NK-92 treated with Interleukin-12 subunit alpha and Interleukin-12 subunit beta, amount 100 ng/mL, for 24 hours (cell line): ENCODE measurements at regions not wholly inside any gene's neighbourhood (a gene's known extent, or its start where the extent isn't known, plus 50 kb on each side); places are given as distances from the start of the nearest gene placed in this dataset.
"Not testable (repeated sequence)": the region's sequence is repeated elsewhere in the genome, so short reads cannot be mapped to it uniquely, and the experiment has no call there.

ENCODE experiments used
- DNase-seq: peaks from one replicate; lab custom pipeline; 2025; lab: John Stamatoyannopoulos, UW

- DNase-seq = not testable (repeated sequence)
These were observed 128.3 kb upstream of the PZP start for GRCh38 chr12:9336375-9337011.

- no peak for DNase-seq
These were observed 127.7 kb upstream of the PZP start for GRCh38 chr12:9335867-9336266.

DNA sequence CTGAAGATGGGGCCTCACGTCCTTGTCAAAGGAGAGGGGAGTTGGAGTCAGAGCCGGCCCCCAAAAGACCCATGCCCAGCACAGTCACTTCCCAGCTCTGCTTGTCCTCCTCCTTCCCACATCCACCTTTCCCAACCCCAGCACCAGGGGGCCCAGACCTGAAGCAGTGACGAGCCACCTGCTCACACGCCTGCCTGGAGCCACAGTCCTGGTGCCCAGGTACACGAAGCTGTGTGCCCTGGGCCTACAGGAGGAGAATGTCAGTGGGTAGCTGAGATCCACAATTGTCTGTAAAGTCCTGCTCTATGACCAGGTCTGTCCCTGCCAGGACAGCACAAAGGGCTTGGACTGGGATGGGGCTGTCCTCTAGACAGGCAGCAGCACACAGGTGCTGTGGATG, 126.8 kb upstream of the PZP start:
- DNase-seq = no peak

DNA sequence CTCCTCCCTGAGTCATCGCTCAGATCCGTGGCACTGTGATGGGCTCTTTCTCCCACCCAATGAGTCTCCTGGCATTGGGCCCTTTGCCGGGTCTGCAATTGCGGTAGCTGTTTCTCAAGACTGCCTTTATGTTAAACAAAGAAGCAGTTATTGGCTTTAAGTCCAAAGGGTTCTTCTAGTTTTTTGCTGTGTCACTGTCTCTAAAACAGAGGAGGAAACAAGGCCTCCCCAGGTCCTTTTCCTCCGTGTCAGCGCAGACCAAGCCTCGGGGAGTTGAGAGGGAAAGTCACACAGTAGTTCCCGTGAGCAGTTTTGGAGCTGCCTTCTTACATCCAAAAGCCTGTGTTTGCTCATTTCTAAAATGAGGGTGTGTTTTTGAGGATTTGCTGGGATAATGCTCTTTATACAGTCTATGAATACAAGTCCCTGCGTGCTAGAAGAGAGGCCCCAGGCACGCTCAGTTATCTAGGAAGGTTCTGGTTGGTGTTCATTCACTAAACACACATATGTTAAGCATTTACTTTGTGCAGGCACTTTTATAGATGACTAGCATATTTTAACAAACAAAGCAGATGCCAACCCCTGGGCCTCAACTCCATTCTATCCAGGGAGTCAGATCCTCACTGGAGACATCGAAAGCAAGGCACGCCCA, 126.0 kb upstream of the PZP start:
- DNase-seq = no peak

DNA sequence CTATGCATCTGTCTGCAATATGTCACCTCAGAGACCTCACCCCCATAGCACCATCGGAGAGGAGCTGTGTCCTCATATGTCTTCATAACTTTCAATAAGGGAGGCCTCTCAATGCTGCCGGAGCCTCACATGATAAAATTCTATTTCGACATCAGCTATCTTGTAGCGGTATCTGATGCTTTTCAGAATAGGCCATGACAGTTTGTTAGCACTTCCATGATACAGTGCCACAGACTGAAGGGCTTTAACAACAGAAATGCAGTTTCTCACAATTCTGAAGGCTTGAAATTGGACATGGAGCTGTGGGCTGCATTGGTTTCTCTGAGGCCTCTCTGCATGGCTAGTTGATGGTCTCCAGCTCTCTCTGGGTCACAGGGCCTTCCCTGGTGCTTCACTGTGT, 125.0 kb upstream of the PZP start:
- no peak for DNase-seq

GRCh38 chr12:9332564-9332963, 124.4 kb upstream of the PZP start:
- DNase-seq = no peak

DNA sequence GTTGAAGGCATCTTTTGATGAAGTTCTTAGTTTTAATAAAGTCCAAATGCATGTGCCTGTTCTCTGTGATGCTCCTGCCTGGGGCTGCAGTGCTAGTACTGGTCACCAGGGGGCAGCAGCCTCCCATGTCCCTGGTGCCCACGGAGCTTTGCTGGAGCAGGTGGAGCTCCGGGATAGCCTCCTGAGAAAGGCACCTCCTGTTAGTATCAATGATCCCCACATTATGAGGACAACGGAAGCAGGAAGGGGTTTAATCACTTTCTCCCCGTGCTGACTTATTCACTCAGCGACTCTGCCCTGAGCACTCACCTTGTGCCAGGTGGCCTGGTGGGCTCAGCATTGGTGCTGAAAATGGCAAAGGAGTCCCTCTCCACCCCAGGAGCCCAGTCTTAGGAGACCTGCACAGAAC, 123.0 kb upstream of the PZP start:
- peak; percentile 5 for DNase-seq

DNA sequence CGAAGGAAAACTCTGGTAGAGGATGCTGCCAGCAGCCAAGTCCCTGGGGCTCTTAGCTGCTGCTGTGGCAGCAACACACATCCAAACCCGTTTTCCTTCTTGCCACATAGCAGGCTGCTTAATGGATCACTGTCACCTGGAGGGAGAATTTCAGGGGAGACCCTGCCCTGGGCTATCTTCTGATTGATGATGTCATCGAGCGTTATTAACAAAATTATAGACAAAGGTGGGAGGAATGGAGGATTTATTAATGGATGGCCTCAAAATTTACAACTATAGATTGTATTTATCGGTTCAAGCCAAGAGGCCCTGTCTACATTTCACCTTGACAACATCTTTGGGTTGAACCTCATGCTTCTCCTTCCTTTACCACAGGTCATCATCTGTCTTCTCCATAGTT, 120.8 kb upstream of the PZP start:
- no peak for DNase-seq

DNA sequence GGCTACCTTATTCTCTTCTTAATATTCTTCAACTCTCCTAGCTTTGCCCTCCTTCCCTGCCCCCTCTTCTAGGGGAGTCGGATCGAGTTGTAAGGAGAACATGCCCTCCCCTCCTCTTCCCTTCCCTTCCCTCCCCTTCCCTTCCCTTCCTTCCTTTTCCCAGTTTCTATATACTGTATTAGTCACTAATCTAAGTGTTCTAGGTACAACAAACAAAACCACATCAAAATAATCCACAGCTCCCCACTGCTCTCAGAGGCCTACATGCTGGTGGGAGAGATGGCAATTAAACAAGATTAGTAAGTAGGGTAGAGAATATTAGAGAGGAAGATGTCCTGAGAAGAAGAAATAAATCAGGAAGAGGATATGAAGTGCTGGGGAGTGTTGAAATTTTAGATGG, 119.9 kb upstream of the PZP start:
- DNase-seq = no peak

- no peak for DNase-seq
These were observed 119.1 kb upstream of the PZP start for GRCh38 chr12:9327320-9327719.

DNA sequence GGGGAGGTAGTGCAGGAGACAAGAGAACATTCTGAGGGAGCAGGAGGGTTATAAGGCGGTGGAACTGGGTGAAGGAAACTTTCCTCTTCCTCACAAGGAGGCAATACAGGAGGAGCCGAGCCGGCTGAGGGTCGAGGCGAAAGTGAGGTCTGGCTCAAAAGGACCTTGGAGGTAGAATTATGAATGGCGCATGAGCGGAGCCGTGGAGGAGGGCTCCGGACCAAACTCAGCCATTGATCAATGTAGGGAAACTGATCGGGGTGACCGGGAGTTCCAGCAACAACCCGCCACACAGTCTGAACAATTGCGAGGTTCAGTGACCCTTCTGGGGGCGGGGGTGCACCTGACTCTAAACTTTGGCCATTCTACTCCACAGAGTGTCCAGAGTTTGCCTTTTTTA, 118.7 kb upstream of the PZP start:
- DNase-seq = not testable (repeated sequence)

GRCh38 chr12:9326085-9326484, 117.9 kb upstream of the PZP start:
- no peak for DNase-seq

DNA sequence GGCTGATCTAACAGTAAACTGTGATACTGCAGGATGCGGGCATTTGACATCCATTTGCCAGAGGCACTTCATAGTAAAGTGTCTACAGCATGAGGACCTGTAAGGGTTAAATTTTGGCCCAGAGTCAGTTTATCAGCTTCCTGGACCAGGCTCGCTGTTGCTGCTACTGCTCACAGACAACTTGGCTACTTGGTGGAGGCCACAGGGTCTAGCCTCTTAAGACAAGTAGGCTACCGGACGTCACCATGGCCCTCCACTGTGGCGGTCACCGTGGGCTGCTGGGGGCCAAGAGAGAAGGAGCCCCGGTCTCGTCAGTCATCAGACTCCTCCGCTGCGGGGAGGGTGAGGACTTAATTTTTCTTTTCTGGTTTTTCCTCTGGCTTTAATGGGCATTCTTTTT, 117.3 kb upstream of the PZP start:
- no peak for DNase-seq

- DNase-seq = no peak
These were observed 116.6 kb upstream of the PZP start for GRCh38 chr12:9324782-9325181.

DNA sequence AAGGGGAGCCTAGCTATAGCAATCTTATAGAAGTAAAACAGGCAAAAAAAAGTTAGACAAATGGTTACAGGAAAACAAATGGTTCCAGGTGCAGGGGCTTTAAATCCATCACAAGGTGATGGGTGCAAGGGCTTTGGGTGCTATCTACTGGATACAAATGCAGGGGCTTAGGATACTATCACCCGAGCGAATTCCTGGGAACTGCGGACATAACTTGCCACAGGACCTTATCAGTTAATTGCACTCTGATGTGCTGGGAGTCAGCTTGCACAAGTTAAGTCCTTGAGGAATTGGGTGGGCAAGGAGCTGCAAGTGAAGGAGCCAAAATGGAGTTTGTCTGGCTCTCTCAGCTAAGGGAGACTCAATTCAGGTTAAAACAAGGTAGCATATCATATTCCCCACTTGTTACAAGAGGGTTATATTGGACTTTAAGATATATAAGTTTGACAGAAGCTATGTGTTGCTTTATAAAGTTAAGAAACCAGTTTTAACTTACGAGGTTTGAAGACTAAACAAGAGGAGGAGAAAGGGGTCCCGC, 115.0 kb upstream of the PZP start:
- DNase-seq = no peak

GRCh38 chr12:9319842-9320173, 111.6 kb upstream of the PZP start:
- DNase-seq = no peak

- no peak for DNase-seq
These were observed 111.0 kb upstream of the PZP start for GRCh38 chr12:9319044-9319841.

DNA sequence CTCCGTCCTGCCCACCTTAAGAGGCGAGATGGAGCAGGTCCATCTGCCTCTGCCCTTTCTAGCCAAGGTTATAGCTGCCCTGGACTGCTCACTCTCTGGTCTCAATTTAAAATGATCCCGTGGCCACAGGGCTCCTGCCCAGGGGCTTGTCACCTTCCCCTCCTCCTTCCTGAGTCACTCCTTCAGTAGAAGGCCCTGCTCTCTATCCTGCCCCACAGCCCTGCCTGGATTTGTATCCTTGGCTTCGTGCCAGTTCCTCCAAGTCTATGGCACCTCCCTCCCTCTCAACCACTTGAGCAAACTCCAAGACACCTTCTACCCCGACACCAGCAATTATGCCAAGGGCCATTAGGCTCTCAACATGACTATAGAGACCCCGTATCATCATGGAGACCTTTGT, 105.3 kb upstream of the PZP start:
- not testable (repeated sequence) for DNase-seq

DNA sequence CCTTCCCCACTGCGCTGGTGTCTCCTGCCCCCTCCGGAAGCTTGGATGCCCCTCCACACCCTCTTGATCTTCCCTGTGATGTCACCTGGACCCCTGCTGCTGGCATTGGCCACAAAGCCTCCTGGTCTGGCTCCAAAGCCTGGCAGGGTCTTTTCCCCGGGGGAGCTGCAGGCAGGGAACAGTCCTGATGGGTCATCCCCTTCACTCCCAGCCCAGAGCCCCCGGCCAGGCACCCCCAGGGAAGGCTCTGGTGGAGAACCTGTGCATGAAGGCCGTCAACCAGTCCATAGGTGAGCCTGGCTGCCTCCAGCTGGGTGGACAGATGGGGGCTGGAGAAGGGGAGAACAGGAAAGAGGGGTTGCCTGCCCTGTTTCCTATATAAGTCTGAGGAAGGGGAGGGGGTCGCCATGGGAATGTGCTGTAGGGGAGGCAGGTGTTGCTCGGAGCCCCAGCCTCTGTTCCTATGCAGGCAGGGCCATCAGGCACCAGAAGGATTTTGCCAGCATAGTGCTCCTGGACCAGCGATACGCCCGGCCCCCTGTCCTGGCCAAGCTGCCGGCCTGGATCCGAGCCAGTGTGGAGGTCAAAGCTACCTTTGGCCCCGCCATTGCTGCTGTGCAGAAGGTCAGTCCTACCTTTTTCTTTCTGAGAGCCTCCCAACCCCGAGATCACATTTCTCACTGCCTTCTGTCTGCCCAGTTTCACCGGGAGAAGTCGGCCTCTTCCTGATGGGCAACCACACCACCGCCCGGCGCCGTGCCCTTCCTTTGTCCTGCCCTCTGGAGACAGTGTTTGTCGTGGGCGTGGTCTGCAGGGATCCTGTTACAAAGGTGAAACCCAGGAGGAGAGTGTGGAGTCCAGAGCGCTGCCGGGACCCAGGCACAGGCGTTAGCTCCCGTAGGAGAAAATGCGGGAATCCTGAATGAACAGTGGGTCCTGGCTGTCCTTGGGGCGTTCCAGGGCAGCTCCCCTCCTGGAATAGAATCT, 104.5 kb upstream of the PZP start:
- DNase-seq = not testable (repeated sequence)

- DNase-seq = not testable (repeated sequence)
These were observed 103.3 kb upstream of the PZP start for GRCh38 chr12:9311454-9311853.

GRCh38 chr12:9310645-9311044, 102.5 kb upstream of the PZP start:
- DNase-seq = not testable (repeated sequence)

DNA sequence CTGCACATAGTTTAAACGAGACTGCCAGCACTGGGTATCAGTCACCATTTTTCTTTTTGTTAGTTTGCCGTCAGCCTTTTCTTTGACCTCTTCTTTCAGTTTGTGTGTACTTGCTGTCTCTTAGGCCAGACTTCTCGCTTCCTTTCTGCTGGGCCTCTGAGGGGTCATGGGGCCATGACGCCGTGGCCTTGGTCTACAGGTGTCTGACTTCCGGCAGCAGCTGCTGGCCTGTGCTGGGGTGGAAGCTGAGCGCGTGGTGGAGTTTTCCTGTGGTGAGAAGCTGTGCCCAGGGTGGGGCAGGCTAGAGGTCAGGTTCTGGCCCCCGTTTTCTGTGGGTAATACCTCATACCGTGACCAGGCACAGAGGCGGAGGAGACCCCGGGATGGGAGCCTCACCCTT, 101.6 kb upstream of the PZP start:
- not testable (repeated sequence) for DNase-seq
